AG04449 (cell line): ENCODE measurements at regions not wholly inside any gene's neighbourhood (a gene's known extent, or its start where the extent isn't known, plus 50 kb on each side); places are given as distances from the start of the nearest gene placed in this dataset.

ENCODE experiments used
- CTCF ChIA-PET: fragments of 350-600 bp; formaldehyde crosslinking; extraction: SDS; loops from one replicate; lab custom pipeline; 2021; ENCODE audit warnings: antibody characterized with exemption; lab: Yijun Ruan, JAX
- POLR2A ChIA-PET: fragments of 400-600, 350-600 bp; formaldehyde crosslinking; extraction: SDS; loops from one replicate; lab custom pipeline; 2020; ENCODE audit warnings: antibody characterized with exemption, inconsistent platforms; lab: Yijun Ruan, JAX
- DNase-seq: peaks from one replicate; pipeline ENCODE4 v3.0.0-alpha.2; 2010; ENCODE audit warnings: low read depth, low spot score
- H3K4me3 ChIP-seq: 2 replicates; pipeline ENCODE4 v1.5.1; 2011; ENCODE audit warnings: low read depth, mild to moderate bottlenecking, control low read depth, low read length
- CTCF ChIP-seq: IDR thresholded peaks from one replicate; pipeline ENCODE4 v1.5.1; 2011; ENCODE audit warnings: mild to moderate bottlenecking, moderate library complexity, low read length, control low read depth, inconsistent platforms; ENCODE audit not compliant: insufficient read depth; ENCODE audit errors: missing control alignments

- no peak for TF ChIP-seq CTCF
- no peak for DNase-seq
- POLR2A ChIA-PET, result no interaction called here
- CTCF ChIA-PET, result no interaction called here
- no peak overlapping the region for H3K4me3 ChIP-seq
These were observed 280.0 kb downstream of the MEX3B start for GRCh38 chr15:81765816-81766215.

GRCh38 chr15:81763304-81763703 is 282.5 kb downstream of the MEX3B start:
- CTCF ChIA-PET, result no interaction called here
- POLR2A ChIA-PET, result no interaction called here
- no peak for TF ChIP-seq CTCF
- no peak overlapping the region for H3K4me3 ChIP-seq
- DNase-seq, result no peak

GRCh38 chr15:81760686-81761085 is 285.1 kb downstream of the MEX3B start:
- no peak overlapping the region for H3K4me3 ChIP-seq
- no peak for TF ChIP-seq CTCF
- ChIA-PET POLR2A (no interaction called here), CTCF (no interaction called here)
- DNase-seq, result no peak

GRCh38 chr15:81758818-81759284 is 287.0 kb downstream of the MEX3B start:
- H3K4me3 ChIP-seq, result no peak overlapping the region
- ChIA-PET POLR2A (no interaction called here), CTCF (no interaction called here)
- no peak for DNase-seq
- TF ChIP-seq CTCF, result no peak

GRCh38 chr15:81755626-81756025 is 290.2 kb downstream of the MEX3B start:
- H3K4me3 ChIP-seq, result no peak overlapping the region
- DNase-seq, result no peak
- TF ChIP-seq CTCF, result no peak
- ChIA-PET POLR2A (no interaction called here), CTCF (no interaction called here)

GRCh38 chr15:81754078-81754477 is 291.7 kb downstream of the MEX3B start:
- H3K4me3 ChIP-seq, result no peak overlapping the region
- no peak for DNase-seq
- no peak for TF ChIP-seq CTCF
- POLR2A ChIA-PET, result no interaction called here
- CTCF ChIA-PET, result no interaction called here

GRCh38 chr15:81752974-81753373 is 292.8 kb downstream of the MEX3B start:
- H3K4me3 ChIP-seq, result no peak overlapping the region
- DNase-seq, result no peak
- CTCF ChIA-PET, result no interaction called here
- POLR2A ChIA-PET, result no interaction called here
- no peak for TF ChIP-seq CTCF
